ENCODE measurements at regions not wholly inside any gene's neighbourhood (a gene's known extent, or its start where the extent isn't known, plus 50 kb on each side); places are given as distances from the start of the nearest gene placed in this dataset.
"Not testable (repeated sequence)": the region's sequence is repeated elsewhere in the genome, so short reads cannot be mapped to it uniquely, and the experiment has no call there.

DNA sequence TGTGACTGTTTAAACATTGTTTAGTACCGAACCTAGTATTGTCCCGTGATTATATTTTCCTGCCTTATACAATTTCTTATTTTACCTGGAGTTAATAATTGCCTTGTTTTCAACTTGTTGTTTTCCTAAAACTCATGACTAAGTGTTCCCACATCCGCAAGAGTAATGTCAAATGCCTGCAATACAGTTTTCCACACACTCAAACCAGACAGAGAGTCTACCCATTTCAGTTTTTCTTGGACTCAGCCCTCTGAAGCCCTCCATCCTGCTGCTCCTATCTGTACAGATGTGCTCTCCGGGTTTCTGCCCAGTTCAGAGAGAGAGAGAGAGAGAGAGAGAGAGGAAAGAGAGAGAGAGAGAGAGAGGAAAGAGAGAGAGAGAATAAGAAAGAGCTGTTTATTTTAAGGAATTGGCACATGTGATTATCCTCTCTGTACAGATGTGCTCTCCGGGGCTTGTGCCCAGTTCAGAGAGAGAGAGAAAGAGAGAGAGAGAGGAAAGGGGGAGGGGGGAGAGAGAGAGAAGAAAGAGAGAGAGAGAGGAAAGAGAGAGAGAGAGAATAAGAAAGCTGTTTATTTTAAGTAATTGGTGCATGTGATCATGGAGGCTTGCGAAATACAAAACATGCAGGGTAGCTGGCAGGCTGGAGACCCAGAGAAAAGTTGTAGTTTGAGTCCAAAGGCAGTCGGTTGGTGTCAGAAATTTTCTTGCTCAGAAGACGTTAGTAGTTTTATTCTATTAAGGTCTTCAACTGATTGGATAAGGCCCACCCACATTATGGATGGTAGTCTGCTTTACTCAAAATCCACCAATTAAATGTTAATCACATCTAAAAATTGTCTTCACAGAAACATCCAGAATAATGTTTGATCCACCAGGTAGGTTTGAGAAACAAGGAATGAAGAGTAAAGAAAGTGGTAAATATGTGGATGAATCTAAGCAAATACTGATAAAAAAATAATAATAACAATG lies 104.1 kb upstream of the GOLGA8J start:
- TF ChIP-seq, protein P1, sequence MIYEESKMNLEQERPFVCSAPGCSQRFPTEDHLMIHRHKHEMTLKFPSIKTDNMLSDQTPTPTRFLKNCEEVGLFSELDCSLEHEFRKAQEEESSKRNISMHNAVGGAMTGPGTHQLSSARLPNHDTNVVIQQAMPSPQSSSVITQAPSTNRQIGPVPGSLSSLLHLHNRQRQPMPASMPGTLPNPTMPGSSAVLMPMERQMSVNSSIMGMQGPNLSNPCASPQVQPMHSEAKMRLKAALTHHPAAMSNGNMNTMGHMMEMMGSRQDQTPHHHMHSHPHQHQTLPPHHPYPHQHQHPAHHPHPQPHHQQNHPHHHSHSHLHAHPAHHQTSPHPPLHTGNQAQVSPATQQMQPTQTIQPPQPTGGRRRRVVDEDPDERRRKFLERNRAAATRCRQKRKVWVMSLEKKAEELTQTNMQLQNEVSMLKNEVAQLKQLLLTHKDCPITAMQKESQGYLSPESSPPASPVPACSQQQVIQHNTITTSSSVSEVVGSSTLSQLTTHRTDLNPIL (CRISPR knock-in tag; IDR thresholded peaks at IDR 0.05; ENCODE audit: low read depth), result no peak
- TF ChIP-seq SNAI2 (CRISPR knock-in tag; IDR thresholded peaks at IDR 0.05) (no peak), PPARA (CRISPR knock-in tag; IDR thresholded peaks at IDR 0.05; ENCODE audit: borderline replicate concordance) (no peak), OSR1 (CRISPR knock-in tag; IDR thresholded peaks at IDR 0.05) (no peak), ZNF8 (CRISPR knock-in tag; IDR thresholded peaks at IDR 0.05) (no peak), TCF4 (CRISPR knock-in tag; IDR thresholded peaks at IDR 0.05; ENCODE audit: borderline replicate concordance) (no peak), CSDC2 (CRISPR knock-in tag; IDR thresholded peaks at IDR 0.05) (no peak), GLIS3 (CRISPR knock-in tag; IDR thresholded peaks at IDR 0.05) (no peak)
- TF ChIP-seq, protein P2, sequence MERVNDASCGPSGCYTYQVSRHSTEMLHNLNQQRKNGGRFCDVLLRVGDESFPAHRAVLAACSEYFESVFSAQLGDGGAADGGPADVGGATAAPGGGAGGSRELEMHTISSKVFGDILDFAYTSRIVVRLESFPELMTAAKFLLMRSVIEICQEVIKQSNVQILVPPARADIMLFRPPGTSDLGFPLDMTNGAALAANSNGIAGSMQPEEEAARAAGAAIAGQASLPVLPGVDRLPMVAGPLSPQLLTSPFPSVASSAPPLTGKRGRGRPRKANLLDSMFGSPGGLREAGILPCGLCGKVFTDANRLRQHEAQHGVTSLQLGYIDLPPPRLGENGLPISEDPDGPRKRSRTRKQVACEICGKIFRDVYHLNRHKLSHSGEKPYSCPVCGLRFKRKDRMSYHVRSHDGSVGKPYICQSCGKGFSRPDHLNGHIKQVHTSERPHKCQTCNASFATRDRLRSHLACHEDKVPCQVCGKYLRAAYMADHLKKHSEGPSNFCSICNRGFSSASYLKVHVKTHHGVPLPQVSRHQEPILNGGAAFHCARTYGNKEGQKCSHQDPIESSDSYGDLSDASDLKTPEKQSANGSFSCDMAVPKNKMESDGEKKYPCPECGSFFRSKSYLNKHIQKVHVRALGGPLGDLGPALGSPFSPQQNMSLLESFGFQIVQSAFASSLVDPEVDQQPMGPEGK (CRISPR knock-in tag; IDR thresholded peaks at IDR 0.05; ENCODE audit: borderline replicate concordance), result no peak
- TF ChIP-seq, protein P3, sequence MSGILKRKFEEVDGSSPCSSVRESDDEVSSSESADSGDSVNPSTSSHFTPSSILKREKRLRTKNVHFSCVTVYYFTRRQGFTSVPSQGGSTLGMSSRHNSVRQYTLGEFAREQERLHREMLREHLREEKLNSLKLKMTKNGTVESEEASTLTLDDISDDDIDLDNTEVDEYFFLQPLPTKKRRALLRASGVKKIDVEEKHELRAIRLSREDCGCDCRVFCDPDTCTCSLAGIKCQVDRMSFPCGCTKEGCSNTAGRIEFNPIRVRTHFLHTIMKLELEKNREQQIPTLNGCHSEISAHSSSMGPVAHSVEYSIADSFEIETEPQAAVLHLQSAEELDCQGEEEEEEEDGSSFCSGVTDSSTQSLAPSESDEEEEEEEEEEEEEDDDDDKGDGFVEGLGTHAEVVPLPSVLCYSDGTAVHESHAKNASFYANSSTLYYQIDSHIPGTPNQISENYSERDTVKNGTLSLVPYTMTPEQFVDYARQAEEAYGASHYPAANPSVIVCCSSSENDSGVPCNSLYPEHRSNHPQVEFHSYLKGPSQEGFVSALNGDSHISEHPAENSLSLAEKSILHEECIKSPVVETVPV (CRISPR knock-in tag; IDR thresholded peaks at IDR 0.05), result no peak
- TF ChIP-seq, protein P4, sequence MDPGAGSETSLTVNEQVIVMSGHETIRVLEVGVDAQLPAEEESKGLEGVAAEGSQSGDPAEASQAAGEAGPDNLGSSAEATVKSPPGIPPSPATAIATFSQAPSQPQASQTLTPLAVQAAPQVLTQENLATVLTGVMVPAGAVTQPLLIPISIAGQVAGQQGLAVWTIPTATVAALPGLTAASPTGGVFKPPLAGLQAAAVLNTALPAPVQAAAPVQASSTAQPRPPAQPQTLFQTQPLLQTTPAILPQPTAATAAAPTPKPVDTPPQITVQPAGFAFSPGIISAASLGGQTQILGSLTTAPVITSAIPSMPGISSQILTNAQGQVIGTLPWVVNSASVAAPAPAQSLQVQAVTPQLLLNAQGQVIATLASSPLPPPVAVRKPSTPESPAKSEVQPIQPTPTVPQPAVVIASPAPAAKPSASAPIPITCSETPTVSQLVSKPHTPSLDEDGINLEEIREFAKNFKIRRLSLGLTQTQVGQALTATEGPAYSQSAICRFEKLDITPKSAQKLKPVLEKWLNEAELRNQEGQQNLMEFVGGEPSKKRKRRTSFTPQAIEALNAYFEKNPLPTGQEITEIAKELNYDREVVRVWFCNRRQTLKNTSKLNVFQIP (CRISPR knock-in tag; IDR thresholded peaks at IDR 0.05; ENCODE audit: borderline replicate concordance, low read depth), result no peak

DNA sequence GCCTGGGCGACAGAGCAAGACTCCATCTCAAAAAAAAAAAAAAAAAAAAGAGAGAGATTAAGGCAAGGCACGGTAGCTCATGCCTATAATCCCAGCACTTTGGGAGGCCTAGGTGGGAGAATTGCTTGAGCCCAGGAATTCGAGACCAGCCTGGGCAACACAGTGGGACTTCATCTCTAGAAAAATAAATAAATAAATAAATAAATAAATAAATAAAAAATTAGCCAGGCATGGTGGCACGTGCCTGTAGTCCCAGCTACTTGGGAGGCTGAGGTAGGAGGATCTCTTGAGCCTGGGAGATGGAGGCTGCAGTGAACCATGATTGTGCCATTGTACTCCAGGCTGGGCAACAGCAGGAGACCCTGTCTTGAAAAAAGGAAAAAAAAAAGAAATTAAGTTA lies 108.7 kb upstream of the GOLGA8J start:
- not testable (repeated sequence) for ATAC-seq

More for the DNA sequence above, 104.1 kb upstream of the GOLGA8J start:
- no peak for ATAC-seq

DNA sequence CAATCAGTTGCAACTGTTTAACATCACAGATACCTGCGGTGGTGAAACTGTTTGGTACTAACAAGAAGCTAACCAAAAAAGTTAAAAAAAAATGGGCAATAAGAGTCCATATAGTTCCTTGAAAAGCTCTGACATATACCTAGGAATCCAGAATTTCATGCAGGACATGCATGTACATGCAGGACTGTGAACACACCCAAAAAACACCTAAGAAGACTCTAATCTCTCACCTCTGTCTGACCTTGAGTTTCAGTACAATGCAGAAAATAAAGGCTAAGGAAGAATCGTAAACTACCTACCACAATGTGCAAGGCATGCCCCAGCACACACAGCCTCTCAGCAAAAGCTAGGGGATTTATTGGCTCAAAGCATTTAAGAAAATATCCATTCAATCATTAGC lies 110.7 kb upstream of the GOLGA8J start:
- ATAC-seq, result no peak
- no peak for TF ChIP-seq TOX (CRISPR knock-in tag; IDR thresholded peaks at IDR 0.05; ENCODE audit: borderline replicate concordance)
- TF ChIP-seq ARNTL (CRISPR knock-in tag; IDR thresholded peaks at IDR 0.05; ENCODE audit: borderline replicate concordance, low read depth), result no peak
- no peak for TF ChIP-seq TCF4 (CRISPR knock-in tag; IDR thresholded peaks at IDR 0.05; ENCODE audit: borderline replicate concordance)
- TF ChIP-seq, protein P1 (CRISPR knock-in tag; IDR thresholded peaks at IDR 0.05; ENCODE audit: low read depth), result no peak
- no peak for TF ChIP-seq ZNF565 (CRISPR knock-in tag; conservative IDR thresholded peaks at IDR 0.05; ENCODE audit: low read depth)
- no peak for TF ChIP-seq SNAI2 (CRISPR knock-in tag; IDR thresholded peaks at IDR 0.05)
- TF ChIP-seq ZFP3 (CRISPR knock-in tag; IDR thresholded peaks at IDR 0.05), result no peak
- no peak for TF ChIP-seq ESRRG (CRISPR knock-in tag; IDR thresholded peaks at IDR 0.05)
- TF ChIP-seq GLIS3 (CRISPR knock-in tag; IDR thresholded peaks at IDR 0.05), result no peak
- TF ChIP-seq ZNF8 (CRISPR knock-in tag; IDR thresholded peaks at IDR 0.05), result no peak
- no peak for TF ChIP-seq ZFP30 (CRISPR knock-in tag; IDR thresholded peaks at IDR 0.05)
- TF ChIP-seq PPARA (CRISPR knock-in tag; IDR thresholded peaks at IDR 0.05; ENCODE audit: borderline replicate concordance), result no peak
- TF ChIP-seq OSR1 (CRISPR knock-in tag; IDR thresholded peaks at IDR 0.05), result no peak
- TF ChIP-seq ZNF70 (CRISPR knock-in tag; IDR thresholded peaks at IDR 0.05), result no peak
- TF ChIP-seq, protein P4 (CRISPR knock-in tag; IDR thresholded peaks at IDR 0.05; ENCODE audit: borderline replicate concordance, low read depth), result no peak
- TF ChIP-seq, protein P5, sequence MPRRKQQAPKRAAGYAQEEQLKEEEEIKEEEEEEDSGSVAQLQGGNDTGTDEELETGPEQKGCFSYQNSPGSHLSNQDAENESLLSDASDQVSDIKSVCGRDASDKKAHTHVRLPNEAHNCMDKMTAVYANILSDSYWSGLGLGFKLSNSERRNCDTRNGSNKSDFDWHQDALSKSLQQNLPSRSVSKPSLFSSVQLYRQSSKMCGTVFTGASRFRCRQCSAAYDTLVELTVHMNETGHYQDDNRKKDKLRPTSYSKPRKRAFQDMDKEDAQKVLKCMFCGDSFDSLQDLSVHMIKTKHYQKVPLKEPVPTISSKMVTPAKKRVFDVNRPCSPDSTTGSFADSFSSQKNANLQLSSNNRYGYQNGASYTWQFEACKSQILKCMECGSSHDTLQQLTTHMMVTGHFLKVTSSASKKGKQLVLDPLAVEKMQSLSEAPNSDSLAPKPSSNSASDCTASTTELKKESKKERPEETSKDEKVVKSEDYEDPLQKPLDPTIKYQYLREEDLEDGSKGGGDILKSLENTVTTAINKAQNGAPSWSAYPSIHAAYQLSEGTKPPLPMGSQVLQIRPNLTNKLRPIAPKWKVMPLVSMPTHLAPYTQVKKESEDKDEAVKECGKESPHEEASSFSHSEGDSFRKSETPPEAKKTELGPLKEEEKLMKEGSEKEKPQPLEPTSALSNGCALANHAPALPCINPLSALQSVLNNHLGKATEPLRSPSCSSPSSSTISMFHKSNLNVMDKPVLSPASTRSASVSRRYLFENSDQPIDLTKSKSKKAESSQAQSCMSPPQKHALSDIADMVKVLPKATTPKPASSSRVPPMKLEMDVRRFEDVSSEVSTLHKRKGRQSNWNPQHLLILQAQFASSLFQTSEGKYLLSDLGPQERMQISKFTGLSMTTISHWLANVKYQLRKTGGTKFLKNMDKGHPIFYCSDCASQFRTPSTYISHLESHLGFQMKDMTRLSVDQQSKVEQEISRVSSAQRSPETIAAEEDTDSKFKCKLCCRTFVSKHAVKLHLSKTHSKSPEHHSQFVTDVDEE (CRISPR knock-in tag; IDR thresholded peaks at IDR 0.05), result no peak
- TF ChIP-seq, protein P2 (CRISPR knock-in tag; IDR thresholded peaks at IDR 0.05; ENCODE audit: borderline replicate concordance), result no peak
- TF ChIP-seq ISL1 (CRISPR knock-in tag; IDR thresholded peaks at IDR 0.05), result no peak
